ENCODE measurements at regions not wholly inside any gene's neighbourhood (a gene's known extent, or its start where the extent isn't known, plus 50 kb on each side); places are given as distances from the start of the nearest gene placed in this dataset.
"Not testable (repeated sequence)": the region's sequence is repeated elsewhere in the genome, so short reads cannot be mapped to it uniquely, and the experiment has no call there.

GRCh38 chr12:71282020-71282419, 124.2 kb upstream of the TSPAN8 start:
- H3K4me3 Mint-ChIP-seq, result no peak overlapping the region
- no peaks in the 10 kb centered on the region for H3K27me3 Mint-ChIP-seq (ENCODE audit: low read depth)
- peaks cover 3% of the 10 kb centered on the region for H3K4me1 Mint-ChIP-seq
- no peaks in the 10 kb centered on the region for H3K36me3 Mint-ChIP-seq (ENCODE audit: low read depth)
- H3K27ac Mint-ChIP-seq, result no peak overlapping the region
- H3K9me3 Mint-ChIP-seq, result no peaks in the 10 kb centered on the region
- no peak for TF ChIP-seq CTCF (IDR thresholded peaks at IDR 0.05; ENCODE audit: unreplicated experiment in 3 of 3)

- Mint-ChIP-seq H3K27ac (no peak overlapping the region), H3K9me3 (no peaks in the 10 kb centered on the region), H3K27me3 (ENCODE audit: low read depth) (no peaks in the 10 kb centered on the region), H3K4me3 (no peak overlapping the region), H3K4me1 (peaks cover 9% of the 10 kb centered on the region), H3K36me3 (ENCODE audit: low read depth) (no peaks in the 10 kb centered on the region)
- TF ChIP-seq CTCF (IDR thresholded peaks at IDR 0.05; ENCODE audit: unreplicated experiment in 3 of 3), result no peak
These were observed 123.6 kb upstream of the TSPAN8 start for GRCh38 chr12:71281425-71281824.

- Mint-ChIP-seq H3K27me3 (ENCODE audit: low read depth) (no peaks in the 10 kb centered on the region), H3K4me1 (peaks cover 13% of the 10 kb centered on the region), H3K36me3 (ENCODE audit: low read depth) (no peaks in the 10 kb centered on the region), H3K9me3 (no peaks in the 10 kb centered on the region), H3K4me3 (no peak overlapping the region), H3K27ac (no peak overlapping the region)
- TF ChIP-seq CTCF (IDR thresholded peaks at IDR 0.05; ENCODE audit: unreplicated experiment in 3 of 3), result no peak
These were observed 120.1 kb upstream of the TSPAN8 start for GRCh38 chr12:71277866-71278265.

- Mint-ChIP-seq H3K4me3 (no peak overlapping the region), H3K9me3 (no peaks in the 10 kb centered on the region), H3K36me3 (ENCODE audit: low read depth) (no peaks in the 10 kb centered on the region), H3K27me3 (ENCODE audit: low read depth) (no peaks in the 10 kb centered on the region), H3K27ac (peak overlapping the region; percentile 53 to 85 (median 78)), H3K4me1 (peaks cover 13% of the 10 kb centered on the region)
- no peak for TF ChIP-seq CTCF (IDR thresholded peaks at IDR 0.05; ENCODE audit: unreplicated experiment in 3 of 3)
These were observed 118.7 kb upstream of the TSPAN8 start for GRCh38 chr12:71276541-71276940.

- not testable (repeated sequence) for H3K36me3 Mint-ChIP-seq (ENCODE audit: low read depth); H3K9me3 Mint-ChIP-seq; H3K4me3 Mint-ChIP-seq; H3K4me1 Mint-ChIP-seq; H3K27ac Mint-ChIP-seq; H3K27me3 Mint-ChIP-seq (ENCODE audit: low read depth)
These were observed 113.0 kb upstream of the TSPAN8 start for GRCh38 chr12:71270794-71271193.

- Mint-ChIP-seq H3K36me3 (ENCODE audit: low read depth) (no peaks in the 10 kb centered on the region), H3K4me3 (no peak overlapping the region), H3K9me3 (peaks cover 3% of the 10 kb centered on the region), H3K27me3 (ENCODE audit: low read depth) (no peaks in the 10 kb centered on the region), H3K27ac (no peak overlapping the region), H3K4me1 (peaks cover 5% of the 10 kb centered on the region)
- TF ChIP-seq CTCF (IDR thresholded peaks at IDR 0.05; ENCODE audit: unreplicated experiment in 3 of 3), result no peak
These were observed 112.3 kb upstream of the TSPAN8 start for GRCh38 chr12:71270057-71270456.

GRCh38 chr12:71269281-71269598, 111.4 kb upstream of the TSPAN8 start:
- H3K4me1 Mint-ChIP-seq, result peaks cover 5% of the 10 kb centered on the region
- H3K36me3 Mint-ChIP-seq (ENCODE audit: low read depth), result no peaks in the 10 kb centered on the region
- H3K9me3 Mint-ChIP-seq, result peaks cover 3% of the 10 kb centered on the region
- H3K4me3 Mint-ChIP-seq, result no peak overlapping the region
- no peaks in the 10 kb centered on the region for H3K27me3 Mint-ChIP-seq (ENCODE audit: low read depth)
- no peak for TF ChIP-seq CTCF (IDR thresholded peaks at IDR 0.05; ENCODE audit: unreplicated experiment in 3 of 3)
- no peak overlapping the region for H3K27ac Mint-ChIP-seq
